Frontal cortex (tissue), 3 donors: ENCODE measurements at regions not wholly inside any gene's neighbourhood (a gene's known extent, or its start where the extent isn't known, plus 50 kb on each side); places are given as distances from the start of the nearest gene placed in this dataset.
"Not testable (repeated sequence)": the region's sequence is repeated elsewhere in the genome, so short reads cannot be mapped to it uniquely, and the experiment has no call there.

ENCODE experiments used
- DNase-seq, 2 donors: peaks; one replicate each; pipeline ENCODE4 v3.0.0; 2012; ENCODE audit warnings: low spot score in 2 of 2
- FAIRE-seq: peaks from 2 replicates; lab custom pipeline; 2012; peaks lifted over from hg19 to GRCh38; lab: Jason Lieb, UNC
- donor health status: control.
- donor health status: control.
- donor health status: control.

DNA sequence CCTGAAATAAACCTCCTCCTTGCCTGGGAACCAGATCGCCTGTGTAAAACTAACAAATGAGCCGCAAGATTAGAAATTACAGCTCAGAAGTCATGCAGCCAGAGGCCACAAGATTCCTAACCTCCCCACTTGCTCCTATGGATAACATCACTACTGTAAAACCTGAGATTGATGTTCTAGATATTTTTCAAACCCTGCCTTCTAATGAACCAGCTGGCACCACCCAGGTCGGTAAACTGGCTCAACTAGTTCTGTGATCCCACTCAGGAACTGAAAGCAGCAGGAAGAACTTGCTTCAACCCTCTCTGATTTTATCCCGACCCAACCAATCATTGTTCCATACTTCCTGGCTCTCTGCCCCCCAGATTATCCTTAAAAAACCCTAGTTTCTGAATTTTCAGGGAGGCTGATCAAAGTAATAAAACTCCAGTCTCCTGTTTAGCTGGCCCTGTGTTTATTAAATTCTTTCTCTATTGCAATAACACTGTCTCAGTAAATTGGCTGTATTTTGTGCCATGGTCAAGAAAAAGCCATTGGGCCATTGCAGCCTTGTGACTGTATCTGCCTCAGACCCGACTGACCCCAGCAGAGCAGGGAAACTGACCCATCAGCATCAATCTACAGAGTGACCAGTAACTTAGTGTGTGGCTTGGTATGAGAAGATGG, 98.9 kb downstream of the RPLP1 start:
- DNase-seq (no peak), FAIRE-seq (no peak)

DNA sequence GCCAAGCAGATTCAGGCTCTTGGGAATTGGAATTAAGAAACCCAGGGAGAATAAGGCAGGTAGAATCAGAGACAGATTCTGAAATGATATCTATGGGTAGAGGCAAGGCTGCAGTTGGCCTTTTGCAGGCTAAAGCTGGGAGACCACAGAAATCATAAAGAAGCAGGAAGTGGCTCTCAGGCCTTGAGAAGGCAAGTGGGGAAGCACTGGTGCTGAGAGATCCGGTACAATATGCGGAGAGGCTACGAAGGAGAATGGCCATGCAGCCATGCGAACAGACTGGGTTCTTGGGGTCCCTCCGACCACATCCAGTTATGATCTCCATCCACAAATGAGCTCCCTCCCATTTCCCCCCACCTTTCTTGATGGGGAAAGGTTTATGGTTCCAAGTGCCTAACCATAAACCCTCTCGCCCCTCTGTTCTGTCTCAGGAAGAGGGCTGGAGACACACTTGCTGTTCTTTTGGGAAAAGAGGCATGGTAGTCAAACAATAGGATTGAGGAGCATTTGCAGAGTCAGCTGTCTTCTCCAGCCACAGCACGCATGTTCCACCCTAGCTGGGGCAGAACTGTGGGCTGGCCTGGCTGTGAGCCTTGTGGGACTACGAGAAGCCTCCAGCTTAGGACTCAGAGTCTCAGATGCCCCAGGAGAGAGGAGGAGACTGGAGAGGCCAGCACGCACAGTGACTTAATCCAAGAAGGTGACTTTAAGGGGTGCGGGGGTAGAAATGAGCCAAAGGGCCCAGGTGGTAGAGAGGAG, 99.6 kb downstream of the RPLP1 start:
- DNase-seq (no peak), FAIRE-seq (no peak)

DNA sequence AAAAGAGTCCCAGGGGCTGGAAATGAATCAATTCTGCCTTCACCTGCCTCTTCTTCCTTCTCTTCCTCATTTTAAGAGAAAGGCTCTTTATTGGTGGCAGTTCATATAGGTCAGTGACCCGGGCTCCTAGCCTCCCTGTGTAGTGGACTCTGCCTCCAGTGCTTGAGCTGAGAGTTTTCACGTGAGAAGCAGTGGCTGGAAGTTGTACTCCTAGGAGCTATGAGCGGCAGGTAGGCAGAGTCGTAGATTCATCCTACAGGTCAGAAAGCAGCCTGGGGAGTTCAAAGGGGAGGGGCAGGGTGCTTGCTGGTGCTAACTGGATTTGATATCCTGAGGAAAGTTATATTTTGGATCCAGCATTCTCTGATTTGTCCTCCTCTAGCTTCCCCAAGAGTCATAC, 101.1 kb downstream of the RPLP1 start:
- DNase-seq (no peak), FAIRE-seq (no peak)

DNA sequence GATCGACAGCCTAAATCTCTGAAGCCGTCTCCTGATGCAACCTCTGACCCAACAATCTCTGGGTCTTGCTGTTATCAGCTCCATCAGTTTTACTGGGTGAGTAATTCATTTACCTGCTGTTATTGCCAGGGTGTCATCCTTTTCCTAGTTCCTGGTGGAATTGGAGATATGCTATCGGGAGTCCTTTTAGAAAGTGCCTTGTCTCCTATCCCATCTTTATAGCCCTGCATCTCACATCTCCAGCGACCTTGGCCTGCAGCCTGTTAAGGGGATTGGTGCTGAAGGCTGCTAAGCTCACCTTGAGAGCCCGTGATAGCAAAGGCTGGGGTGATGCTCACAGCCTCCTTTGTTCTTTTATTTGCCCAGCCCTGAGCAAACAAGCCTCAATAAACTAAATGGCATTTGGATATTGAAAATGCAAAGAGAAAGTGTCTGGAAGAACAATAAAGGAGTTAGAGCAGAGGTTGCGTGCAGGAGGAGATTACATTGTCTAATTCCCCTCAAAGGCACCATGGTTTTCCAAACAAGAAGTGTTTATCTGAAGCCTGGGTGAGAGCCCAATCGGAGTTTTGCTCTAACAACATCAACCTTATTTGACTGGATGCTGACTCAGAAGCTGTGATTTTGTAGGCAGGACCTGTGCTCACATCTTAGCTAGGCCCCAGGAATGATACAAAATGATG, 101.8 kb downstream of the RPLP1 start:
- FAIRE-seq (no peak), DNase-seq (no peak)

DNA sequence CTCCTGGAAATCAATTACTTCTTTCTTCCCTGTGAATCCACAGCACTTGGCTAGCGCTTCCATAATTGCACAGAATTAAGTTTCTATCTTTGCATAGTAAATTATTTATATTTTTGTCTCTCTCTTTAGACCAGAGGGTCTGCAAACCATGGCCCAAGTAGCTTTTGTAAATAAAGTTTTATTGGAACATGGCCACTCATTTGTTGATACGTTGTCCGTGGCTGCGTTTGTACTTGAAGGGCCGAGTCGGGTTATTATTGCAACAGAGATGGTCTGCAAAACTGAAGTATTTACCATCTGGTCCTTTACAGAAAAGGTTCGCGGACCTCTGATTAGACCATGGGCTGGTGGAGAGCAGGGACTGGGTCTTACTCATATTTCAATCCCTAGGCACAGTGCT, 102.5 kb downstream of the RPLP1 start:
- no peak for FAIRE-seq
- DNase-seq, result no peak

DNA sequence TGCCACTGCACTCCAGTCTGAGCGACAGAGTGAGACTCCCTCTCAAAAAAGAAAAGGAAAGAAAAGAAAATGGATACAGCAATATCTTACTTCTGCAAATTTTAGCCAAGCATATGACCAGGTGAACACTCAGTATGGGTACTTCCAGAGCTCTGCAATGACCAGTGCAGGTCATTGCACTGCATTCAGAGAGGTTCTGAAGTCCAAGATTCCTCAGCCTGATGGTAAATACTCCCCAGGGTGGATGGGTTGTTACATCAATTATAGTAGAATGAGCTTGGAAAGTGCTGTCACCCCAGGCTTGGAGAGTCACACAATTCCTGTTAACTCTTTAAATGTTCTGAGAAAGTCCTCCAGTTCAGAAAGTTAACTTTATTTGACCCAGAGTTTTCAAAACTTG, 103.7 kb downstream of the RPLP1 start:
- DNase-seq, result no peak

DNA sequence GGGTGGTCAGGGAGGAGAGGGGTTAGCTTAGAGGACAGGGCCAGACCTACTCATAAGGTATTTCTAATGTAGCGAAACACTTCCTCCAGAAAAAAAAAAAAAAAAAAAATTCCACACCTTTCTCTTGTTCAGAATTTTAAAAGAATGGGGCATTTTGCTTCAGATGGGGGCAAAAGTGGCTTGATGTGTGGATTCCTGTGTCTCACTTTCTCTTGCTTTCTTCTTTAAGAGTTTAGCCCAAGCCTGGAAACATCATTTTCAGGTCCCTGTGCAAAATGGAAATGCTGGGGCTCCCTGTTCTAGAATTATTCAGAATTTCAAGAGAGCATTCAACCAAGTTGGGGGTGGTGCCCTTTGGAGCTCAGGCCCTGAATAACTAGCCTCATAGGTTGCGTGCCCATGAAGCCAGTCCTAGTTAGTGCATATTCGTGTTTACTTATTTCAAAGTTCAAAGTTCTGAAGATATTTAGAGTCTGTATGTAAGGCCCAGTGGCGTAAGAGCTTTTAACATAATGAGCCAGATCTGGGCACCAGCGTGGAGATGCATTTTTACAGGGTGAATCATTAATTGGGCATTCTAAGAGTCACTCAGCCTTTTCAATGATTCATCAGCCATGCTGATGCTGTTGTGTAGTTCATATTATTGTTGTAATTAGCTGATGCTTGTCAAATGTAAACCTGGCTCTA, 104.5 kb downstream of the RPLP1 start:
- no peak for DNase-seq
- no peak for FAIRE-seq

More for the DNA sequence above, 103.7 kb downstream of the RPLP1 start:
- FAIRE-seq, result no peak

DNA sequence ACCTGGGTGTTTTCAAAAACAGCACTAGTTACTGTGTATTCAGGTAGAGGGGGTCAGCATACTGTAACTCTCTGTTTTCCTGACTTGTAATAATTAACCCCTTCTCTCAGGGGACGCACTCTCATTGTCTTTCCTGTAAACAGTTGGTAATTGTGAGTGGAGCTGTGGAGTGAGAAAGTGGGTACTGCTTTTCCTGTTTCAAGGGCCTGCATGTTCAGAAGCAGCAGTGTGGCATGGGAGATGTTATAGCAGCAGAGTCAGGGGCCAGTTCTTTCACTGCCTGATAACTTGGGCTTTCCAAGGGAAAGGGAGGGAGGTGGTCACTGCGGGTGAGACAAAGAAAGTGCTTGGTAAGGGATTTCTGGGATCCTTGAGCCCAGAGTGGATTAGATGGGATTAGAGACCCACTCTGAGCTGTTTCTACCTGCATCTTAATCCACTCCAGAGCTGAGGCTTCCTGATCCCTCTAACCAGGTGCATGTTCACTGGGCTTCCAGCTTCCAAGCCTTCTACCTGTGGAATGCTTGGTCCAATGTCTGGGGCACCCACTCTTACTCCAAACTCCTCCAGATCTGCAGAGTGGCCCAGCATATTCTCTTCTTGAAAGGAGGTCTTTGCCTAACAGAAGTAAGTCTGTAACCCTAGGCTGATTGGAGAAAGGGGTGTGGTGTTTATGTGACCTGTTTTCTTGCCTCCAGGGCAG, 105.2 kb downstream of the RPLP1 start:
- FAIRE-seq (no peak), DNase-seq (no peak)

DNA sequence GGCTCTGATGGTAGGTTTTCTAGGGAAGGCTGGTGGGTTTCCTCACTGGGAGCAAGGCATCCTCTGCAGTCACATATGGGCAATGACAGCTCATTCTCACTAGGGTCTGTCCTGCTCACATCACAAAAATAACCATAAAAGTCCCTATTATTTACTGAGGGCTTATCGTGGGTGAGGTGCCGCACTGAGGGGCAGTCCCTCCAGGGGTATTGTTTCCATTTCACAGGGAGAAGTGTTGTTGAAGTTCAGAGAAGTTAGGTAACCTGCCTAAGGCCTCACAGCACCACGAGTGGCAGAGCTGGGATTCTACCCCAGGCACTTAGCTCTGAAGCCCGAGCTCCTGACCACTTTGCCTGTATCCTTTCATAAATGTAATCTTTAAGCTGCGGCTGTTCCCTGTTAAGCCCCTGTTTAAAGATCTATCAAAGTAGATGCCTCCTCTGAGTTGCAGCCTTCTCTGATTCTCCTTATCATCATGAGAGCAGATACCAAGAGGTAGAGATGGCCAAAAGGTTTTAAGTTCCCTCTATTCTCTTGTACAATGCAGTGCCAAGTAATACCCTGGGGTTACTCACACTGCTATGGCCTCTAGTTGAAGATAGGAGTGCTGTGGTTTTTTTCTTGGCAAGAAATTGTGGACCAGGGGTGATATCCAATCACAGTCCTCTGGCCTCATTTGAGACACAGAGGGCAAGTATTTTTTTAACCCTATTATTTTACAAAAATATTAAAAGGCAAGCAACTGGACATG, 107.0 kb downstream of the RPLP1 start:
- FAIRE-seq (no peak), DNase-seq (no peak)

DNA sequence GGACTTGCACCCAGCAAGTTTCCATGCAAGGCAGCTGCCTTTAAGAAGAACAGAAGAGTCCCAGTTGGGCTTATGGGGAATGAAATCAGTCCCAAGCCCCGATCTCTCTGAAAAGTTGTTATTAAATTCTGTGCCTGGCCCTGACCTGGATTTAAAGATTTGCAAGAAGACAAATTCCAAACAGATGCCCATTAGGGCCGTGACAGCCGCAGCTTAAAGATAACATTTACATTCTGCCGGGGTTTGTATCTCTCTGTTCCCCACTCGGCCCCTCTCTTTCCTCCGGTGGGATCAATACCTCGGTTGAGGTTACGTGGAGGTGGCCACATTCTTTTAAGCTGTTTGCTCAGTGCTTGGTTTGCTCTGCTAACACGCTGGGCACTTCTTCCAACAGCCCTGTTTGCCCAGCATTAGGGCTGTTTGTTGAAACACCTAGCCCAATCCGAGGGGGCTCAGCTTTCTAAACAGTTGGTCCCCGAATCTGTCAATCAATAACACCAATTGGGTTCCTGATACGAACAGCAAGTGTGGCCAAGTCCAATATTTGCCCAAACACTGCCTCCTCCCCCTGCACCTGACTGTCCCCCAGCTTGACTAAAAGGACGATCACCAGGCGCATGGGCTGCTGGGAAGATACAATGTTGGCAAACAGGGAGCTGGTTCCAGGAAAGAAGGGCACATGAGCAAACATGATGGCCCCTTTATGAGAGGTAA, 108.6 kb downstream of the RPLP1 start:
- no peak for FAIRE-seq
- no peak for DNase-seq

DNA sequence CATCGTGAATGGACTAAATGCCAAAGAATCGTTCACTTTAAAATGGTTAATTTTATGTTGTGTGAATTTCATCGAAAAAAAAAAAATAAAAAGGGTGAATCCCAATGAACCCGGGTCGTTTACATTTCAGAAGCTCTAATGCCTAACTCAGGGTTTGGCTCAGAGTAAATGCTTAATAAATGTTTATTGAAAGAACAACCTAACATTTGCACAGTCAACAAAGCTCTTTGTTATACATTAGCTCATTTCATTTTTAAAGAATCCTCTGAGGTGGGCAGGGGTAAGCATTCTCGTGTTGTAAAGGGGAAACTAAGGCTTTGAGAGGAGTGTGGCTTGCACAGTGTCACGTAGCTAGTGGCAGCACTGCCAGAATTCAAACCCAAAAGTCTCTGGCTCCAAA, 109.5 kb downstream of the RPLP1 start:
- FAIRE-seq, result no peak
- no peak for DNase-seq

DNA sequence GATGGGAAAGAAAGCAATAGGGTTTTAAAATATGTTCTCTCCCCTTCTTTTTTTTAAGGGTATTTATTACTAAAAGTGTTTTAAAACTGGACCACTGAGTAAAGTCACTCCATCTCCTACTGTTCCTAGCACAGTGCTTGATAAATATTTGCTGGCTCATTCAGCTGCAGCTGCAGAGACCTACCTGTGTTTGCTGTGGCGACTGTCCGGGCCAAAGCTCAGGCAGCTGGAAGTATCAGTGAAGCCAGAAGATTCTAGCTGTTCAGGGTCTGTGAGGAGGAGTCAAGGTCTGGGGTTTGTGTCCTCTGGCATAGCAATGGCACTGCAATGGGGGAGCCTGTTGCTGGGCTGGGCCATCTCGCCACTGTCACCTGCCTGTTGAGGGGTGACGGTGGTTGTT, 109.9 kb downstream of the RPLP1 start:
- FAIRE-seq (no peak), DNase-seq (no peak)

DNA sequence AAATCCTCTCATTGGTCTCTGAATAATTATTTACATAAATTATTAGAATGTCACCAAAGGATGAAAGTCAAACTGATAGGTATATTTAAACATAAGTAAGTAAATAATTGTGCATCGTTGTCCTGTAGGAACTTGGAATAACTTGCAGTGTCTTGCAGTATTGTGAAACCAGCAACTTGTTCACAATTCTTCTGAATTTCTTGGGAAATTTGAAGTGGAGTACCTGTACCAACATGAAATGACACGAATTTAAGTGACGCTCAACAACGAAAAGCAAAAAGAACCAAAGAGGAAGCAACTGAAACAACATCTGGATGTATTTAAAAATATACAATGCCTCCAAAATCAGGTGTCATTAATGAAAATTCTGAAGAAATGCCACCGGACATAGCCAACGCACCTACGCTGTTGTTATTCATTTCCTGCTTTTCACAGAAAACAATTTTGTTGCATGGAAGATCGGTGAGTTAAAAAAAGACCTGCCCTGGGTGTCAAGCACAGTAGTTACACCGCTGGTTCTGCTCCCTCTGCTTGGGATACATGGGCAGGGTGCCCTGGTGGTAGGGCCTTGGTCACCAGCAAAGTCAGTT, 112.5 kb downstream of the RPLP1 start:
- FAIRE-seq (no peak), DNase-seq (no peak)

DNA sequence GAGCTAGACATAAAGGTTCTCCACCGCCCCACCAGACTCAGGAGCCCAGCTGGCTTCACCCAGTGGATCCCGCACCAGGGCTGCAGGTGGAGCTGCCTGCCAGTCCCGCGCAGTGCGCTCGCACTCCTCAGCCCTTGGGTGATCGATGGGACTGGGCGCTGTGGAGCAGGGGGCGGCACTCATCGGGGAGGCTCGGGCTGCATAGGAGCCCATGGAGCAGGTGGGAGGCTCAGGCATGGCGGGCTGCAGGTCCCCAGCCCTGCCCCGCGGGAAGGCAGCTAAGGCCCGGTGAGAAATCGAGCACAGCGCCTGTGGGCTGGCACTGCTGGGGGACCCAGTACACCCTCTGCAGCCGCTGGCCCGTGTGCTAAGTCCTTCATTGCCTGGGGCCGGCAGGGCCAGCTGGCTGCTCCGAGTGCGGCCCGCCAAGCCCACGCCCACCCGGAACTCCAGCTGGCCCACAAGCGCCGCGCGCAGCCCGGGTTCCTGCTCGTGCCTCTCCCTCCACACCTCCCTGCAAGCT, 114.7 kb downstream of the RPLP1 start:
- not testable (repeated sequence) for FAIRE-seq

DNA sequence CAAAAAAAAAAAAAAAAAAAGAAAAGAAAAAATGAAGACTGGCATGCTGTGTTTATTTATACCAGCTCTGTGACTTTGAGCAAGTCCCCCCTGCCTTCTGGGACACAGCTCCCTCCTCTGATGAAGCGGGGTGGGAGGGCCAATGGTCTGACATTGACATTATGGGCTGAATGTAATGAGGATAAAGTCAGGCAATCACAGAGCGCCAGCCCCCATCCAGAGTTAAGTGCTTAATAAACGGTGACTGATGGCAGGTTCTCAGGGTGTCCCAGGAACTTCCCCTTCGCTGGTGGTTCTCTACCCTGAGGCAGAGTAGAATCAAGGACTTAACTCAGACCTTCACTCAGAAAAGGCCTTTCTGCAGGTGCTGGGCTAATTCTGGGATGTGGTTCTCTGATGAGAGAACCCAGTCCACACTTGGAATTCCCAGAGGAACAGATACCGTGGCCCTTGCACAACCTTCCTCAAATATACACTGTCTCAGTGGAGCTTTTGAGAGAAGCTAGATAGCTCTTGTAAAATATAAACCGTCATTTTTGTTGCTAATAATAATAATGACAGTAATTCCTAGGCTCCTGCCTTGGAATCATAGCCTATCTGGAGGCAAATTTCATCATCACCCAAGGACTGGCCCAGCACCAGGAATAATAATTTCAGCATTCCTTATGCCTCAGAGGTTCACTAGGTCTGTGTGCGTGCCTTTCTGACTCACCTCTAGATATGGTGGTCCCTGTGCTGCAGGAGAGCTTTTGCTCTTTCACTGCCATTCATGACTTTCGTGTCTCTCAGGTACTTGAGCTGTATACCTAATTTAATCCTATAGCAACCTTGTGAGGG, 115.8 kb downstream of the RPLP1 start:
- FAIRE-seq (no peak), DNase-seq (no peak)

More for the DNA sequence above, 114.7 kb downstream of the RPLP1 start:
- not testable (repeated sequence) for DNase-seq

DNA sequence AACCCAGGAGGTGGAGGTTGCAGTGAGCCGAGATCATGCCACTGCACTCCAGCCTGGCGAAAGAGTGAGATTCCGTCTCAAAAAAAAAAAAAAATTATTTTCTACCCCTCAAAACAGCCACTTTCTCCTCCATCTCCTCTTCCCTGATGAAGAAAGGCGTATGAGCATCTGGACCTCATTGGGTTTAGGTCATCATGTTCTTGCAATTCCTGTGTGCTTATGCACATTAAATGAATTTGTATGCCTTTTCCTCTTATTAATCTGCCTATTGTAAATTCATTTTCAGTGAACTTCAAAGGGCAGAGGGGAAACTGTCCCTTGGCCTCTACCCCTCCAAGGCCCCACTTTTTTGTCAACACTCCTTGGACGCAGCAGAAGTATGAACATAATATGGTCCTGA, 117.8 kb downstream of the RPLP1 start:
- FAIRE-seq (no peak), DNase-seq (no peak)

DNA sequence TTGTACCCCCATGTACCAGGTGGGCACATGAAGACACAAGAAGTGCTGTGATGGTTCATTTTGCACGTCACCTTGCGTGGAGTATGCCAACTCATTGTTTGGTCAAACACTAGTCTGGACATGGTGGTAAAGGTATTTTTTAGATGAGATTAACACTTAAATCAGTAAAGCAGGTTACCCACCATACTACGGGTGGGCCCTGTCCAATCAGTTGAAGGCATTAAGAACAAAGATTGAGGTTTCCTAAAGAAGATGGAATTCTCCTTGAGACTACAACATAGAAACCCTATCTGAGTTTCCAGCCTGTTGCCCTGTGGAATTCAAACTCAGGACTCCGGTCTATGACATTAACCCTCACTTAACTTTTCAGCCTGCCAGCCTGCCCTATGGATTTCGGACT, 118.4 kb downstream of the RPLP1 start:
- DNase-seq (no peak), FAIRE-seq (no peak)
